ENCODE measurements at regions not wholly inside any gene's neighbourhood (a gene's known extent, or its start where the extent isn't known, plus 50 kb on each side); places are given as distances from the start of the nearest gene placed in this dataset.
A peak's percentile ranks its signal among the peaks of the same experiment; 100 is the strongest.

GRCh38 chr21:32915099-32915498 lies 110.6 kb upstream of the OLIG2 start:
- Histone ChIP-seq H3K27me3 (ENCODE audit: low read depth) (no peaks in the 10 kb centered on the region), H3K9me3 (replicated peaks) (peaks cover 16% of the 10 kb centered on the region), H3K4me1 (no peaks in the 10 kb centered on the region), H3K27ac (replicated peaks) (no peak overlapping the region), H3K36me3 (no peaks in the 10 kb centered on the region), H3K4me3 (no peak overlapping the region)
- TF ChIP-seq, protein P1, sequence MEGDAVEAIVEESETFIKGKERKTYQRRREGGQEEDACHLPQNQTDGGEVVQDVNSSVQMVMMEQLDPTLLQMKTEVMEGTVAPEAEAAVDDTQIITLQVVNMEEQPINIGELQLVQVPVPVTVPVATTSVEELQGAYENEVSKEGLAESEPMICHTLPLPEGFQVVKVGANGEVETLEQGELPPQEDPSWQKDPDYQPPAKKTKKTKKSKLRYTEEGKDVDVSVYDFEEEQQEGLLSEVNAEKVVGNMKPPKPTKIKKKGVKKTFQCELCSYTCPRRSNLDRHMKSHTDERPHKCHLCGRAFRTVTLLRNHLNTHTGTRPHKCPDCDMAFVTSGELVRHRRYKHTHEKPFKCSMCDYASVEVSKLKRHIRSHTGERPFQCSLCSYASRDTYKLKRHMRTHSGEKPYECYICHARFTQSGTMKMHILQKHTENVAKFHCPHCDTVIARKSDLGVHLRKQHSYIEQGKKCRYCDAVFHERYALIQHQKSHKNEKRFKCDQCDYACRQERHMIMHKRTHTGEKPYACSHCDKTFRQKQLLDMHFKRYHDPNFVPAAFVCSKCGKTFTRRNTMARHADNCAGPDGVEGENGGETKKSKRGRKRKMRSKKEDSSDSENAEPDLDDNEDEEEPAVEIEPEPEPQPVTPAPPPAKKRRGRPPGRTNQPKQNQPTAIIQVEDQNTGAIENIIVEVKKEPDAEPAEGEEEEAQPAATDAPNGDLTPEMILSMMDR (IDR thresholded peaks at IDR 0.05; ENCODE audit: borderline replicate concordance) = no peak
- intact Hi-C loops (cut with micrococcal nuclease) = no loop called here
- no peak for DNase-seq

- TF ChIP-seq, protein P1 (IDR thresholded peaks at IDR 0.05; ENCODE audit: borderline replicate concordance) = no peak
- Histone ChIP-seq H3K4me3 (no peak overlapping the region), H3K27me3 (ENCODE audit: low read depth) (no peaks in the 10 kb centered on the region), H3K4me1 (no peaks in the 10 kb centered on the region), H3K27ac (replicated peaks) (no peak overlapping the region), H3K36me3 (no peaks in the 10 kb centered on the region), H3K9me3 (replicated peaks) (peaks cover 16% of the 10 kb centered on the region)
- DNase-seq = no peak
- intact Hi-C loops (cut with micrococcal nuclease) = no loop called here
Observed at GRCh38 chr21:32916088-32916487, 109.6 kb upstream of the OLIG2 start.

- intact Hi-C loops (cut with micrococcal nuclease) = no loop called here
- Histone ChIP-seq H3K36me3 (no peaks in the 10 kb centered on the region), H3K4me1 (no peaks in the 10 kb centered on the region), H3K4me3 (no peak overlapping the region), H3K27me3 (ENCODE audit: low read depth) (no peaks in the 10 kb centered on the region), H3K9me3 (replicated peaks) (peaks cover 16% of the 10 kb centered on the region), H3K27ac (replicated peaks) (no peak overlapping the region)
- TF ChIP-seq, protein P1 (IDR thresholded peaks at IDR 0.05; ENCODE audit: borderline replicate concordance) = no peak
- DNase-seq = no peak
Observed at GRCh38 chr21:32916522-32917099, 109.1 kb upstream of the OLIG2 start.

GRCh38 chr21:32917362-32918135 lies 108.2 kb upstream of the OLIG2 start:
- intact Hi-C loops (cut with micrococcal nuclease) = no loop called here
- peak; percentile 18 for DNase-seq
- no peak overlapping the region for H3K27ac ChIP-seq (replicated peaks)
- H3K9me3 ChIP-seq (replicated peaks) = peaks cover 16% of the 10 kb centered on the region
- TF ChIP-seq, protein P1 (IDR thresholded peaks at IDR 0.05; ENCODE audit: borderline replicate concordance) = no peak
- no peaks in the 10 kb centered on the region for H3K4me1 ChIP-seq
- no peak overlapping the region for H3K4me3 ChIP-seq
- H3K36me3 ChIP-seq = no peaks in the 10 kb centered on the region
- no peaks in the 10 kb centered on the region for H3K27me3 ChIP-seq (ENCODE audit: low read depth)

DNA sequence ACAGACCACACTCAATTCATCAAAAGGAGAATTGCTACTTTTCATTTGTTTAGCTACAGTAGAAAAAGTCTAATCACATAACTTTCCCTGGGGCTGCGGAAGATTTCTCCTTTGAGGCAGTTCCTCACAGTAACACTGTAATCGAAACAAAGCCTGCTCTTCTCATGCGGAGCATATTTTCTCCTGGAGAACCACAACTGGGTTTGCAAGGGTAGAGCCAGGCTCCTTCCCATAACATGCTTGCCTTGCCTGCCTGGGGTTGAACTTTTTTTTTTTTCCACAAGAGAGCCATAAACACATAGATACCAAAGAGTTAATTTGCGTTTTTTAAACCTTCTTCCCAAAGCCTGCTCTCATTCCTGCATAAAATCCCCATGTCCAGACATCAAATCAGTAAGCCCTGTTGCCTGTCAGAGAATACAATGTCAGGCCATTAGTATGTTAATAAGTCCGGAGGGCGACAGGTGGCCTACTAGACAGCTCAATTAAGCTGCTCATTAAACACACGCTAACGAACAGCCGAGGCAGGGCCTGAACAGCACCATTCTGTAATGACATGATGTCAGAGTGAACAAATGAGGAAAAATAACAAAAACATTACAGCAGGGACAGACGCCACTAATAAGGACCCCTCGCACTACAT lies 107.1 kb upstream of the OLIG2 start:
- DNase-seq = no peak
- intact Hi-C loops (cut with micrococcal nuclease) = no loop called here
- no peaks in the 10 kb centered on the region for H3K4me1 ChIP-seq
- H3K27me3 ChIP-seq (ENCODE audit: low read depth) = no peaks in the 10 kb centered on the region
- no peaks in the 10 kb centered on the region for H3K36me3 ChIP-seq
- no peak overlapping the region for H3K27ac ChIP-seq (replicated peaks)
- TF ChIP-seq, protein P1 (IDR thresholded peaks at IDR 0.05; ENCODE audit: borderline replicate concordance) = no peak
- peaks cover 16% of the 10 kb centered on the region for H3K9me3 ChIP-seq (replicated peaks)
- H3K4me3 ChIP-seq = no peak overlapping the region
